ENCODE measurements at regions not wholly inside any gene's neighbourhood (a gene's known extent, or its start where the extent isn't known, plus 50 kb on each side); places are given as distances from the start of the nearest gene placed in this dataset.

GRCh38 chr18:37734406-37734805 is 168.8 kb upstream of the CELF4 start:
- no peak for TF ChIP-seq SUZ12 (IDR thresholded peaks at IDR 0.05)
- no peak for TF ChIP-seq SP1 (IDR thresholded peaks at IDR 0.05)
- TF ChIP-seq LEF1 (IDR thresholded peaks at IDR 0.05; ENCODE audit: borderline replicate concordance), result no peak
- no peak for TF ChIP-seq HDGF (IDR thresholded peaks at IDR 0.05; ENCODE audit: borderline replicate concordance)
- TF ChIP-seq L3MBTL2 (conservative IDR thresholded peaks at IDR 0.05), result no peak

Measured in HEK293T (cell line).